Caco-2 (cell line): ENCODE measurements at regions not wholly inside any gene's neighbourhood (a gene's known extent, or its start where the extent isn't known, plus 50 kb on each side); places are given as distances from the start of the nearest gene placed in this dataset.

Experiments used
- BruUV-seq: library from RNA; stranded (reverse); fragments of 400-500 nt; replicated peaks from 2 replicates; lab custom pipeline; 2021; lab: Mats Ljungman, UMichigan
- CTCF ChIA-PET: fragments of 300-600 bp; sonication (Branson Sonifier 250); formaldehyde crosslinking; loops from one replicate; lab custom pipeline; 2022; ENCODE audit warnings: antibody characterized with exemption; lab: Charles Lee
- POLR2A ChIA-PET: fragments of 300-600 bp; sonication (Branson Sonifier 250); formaldehyde crosslinking; loops from one replicate; lab custom pipeline; 2022; ENCODE audit warnings: antibody characterized with exemption; lab: Charles Lee
- DNase-seq, 2 experiments: peaks; one replicate each; pipeline versions ENCODE4 v3.0.0 to v3.0.0-alpha.2; 2020 to 2022
- H3K27me3 ChIP-seq: replicated peaks from 2 replicates; pipeline ENCODE4 v1.6.0; 2011; ENCODE audit warnings: low read length; ENCODE audit not compliant: control insufficient read depth, insufficient read depth
- H3K36me3 ChIP-seq: 2 replicates; pipeline ENCODE4 v1.5.1; 2011; ENCODE audit warnings: low read length; ENCODE audit not compliant: control insufficient read depth, insufficient read depth
- H3K4me1 ChIP-seq: fragments of 250-450 bp; sonication (Bioruptor Pico); 2 replicates; pipeline ENCODE4 v1.5.1; 2020; ENCODE audit warnings: mild to moderate bottlenecking
- H3K4me3 ChIP-seq: 2 replicates; pipeline ENCODE4 v1.5.1; 2011; ENCODE audit warnings: low read depth, mild to moderate bottlenecking, control low read depth, low read length
- H3K9me3 ChIP-seq: fragments of 250-450 bp; sonication (Bioruptor Pico); 2 replicates; pipeline ENCODE4 v1.5.1; 2020; ENCODE audit warnings: mild to moderate bottlenecking, moderate library complexity
- H3K27ac Mint-ChIP-seq: one replicate; pipeline ENCODE4 v1.8.0; 2022; ENCODE audit warnings: mixed read lengths; ENCODE audit not compliant: unreplicated experiment
- H3K27me3 Mint-ChIP-seq: one replicate; pipeline ENCODE4 v1.8.0; 2022; ENCODE audit warnings: mixed read lengths; ENCODE audit not compliant: insufficient read depth, unreplicated experiment
- H3K36me3 Mint-ChIP-seq: one replicate; pipeline ENCODE4 v1.8.0; 2022; ENCODE audit warnings: mild to moderate bottlenecking, mixed read lengths; ENCODE audit not compliant: insufficient read depth, unreplicated experiment
- H3K4me1 Mint-ChIP-seq: one replicate; pipeline ENCODE4 v1.8.0; 2022; ENCODE audit warnings: low read depth, mixed read lengths; ENCODE audit not compliant: unreplicated experiment
- H3K4me3 Mint-ChIP-seq: one replicate; pipeline ENCODE4 v1.8.0; 2022; ENCODE audit warnings: mild to moderate bottlenecking, moderate library complexity, mixed read lengths; ENCODE audit not compliant: unreplicated experiment
- H3K9me3 Mint-ChIP-seq: one replicate; pipeline ENCODE4 v1.8.0; 2022; ENCODE audit warnings: mixed read lengths; ENCODE audit not compliant: unreplicated experiment
- intact Hi-C: fragments of 100-400 bp; cut with micrococcal nuclease; formaldehyde crosslinking; loops from one replicate; pipeline ENCODE4 v1.10.0; 2022; ENCODE audit not compliant: unreplicated experiment
- TF ChIP-seq, protein P1 (sequence below), 2 experiments: fragments of 200-600 bp in 1 of 2; IDR thresholded peaks; 1 replicate in 1 of 2; 2 replicates in 1 of 2; pipeline versions ENCODE4 v1.5.1 to v1.8.0; 2011 to 2022; ENCODE audit warnings: antibody characterized with exemption in 1 of 2, control low read depth in 1 of 2, inconsistent platforms in 1 of 2, low read depth in 1 of 2, low read length in 1 of 2, mild to moderate bottlenecking in 1 of 2, moderate library complexity in 1 of 2; ENCODE audit not compliant: insufficient read depth in 1 of 2, severe bottlenecking in 1 of 2, unreplicated experiment in 1 of 2

- TF ChIP-seq, protein P1, sequence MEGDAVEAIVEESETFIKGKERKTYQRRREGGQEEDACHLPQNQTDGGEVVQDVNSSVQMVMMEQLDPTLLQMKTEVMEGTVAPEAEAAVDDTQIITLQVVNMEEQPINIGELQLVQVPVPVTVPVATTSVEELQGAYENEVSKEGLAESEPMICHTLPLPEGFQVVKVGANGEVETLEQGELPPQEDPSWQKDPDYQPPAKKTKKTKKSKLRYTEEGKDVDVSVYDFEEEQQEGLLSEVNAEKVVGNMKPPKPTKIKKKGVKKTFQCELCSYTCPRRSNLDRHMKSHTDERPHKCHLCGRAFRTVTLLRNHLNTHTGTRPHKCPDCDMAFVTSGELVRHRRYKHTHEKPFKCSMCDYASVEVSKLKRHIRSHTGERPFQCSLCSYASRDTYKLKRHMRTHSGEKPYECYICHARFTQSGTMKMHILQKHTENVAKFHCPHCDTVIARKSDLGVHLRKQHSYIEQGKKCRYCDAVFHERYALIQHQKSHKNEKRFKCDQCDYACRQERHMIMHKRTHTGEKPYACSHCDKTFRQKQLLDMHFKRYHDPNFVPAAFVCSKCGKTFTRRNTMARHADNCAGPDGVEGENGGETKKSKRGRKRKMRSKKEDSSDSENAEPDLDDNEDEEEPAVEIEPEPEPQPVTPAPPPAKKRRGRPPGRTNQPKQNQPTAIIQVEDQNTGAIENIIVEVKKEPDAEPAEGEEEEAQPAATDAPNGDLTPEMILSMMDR (IDR thresholded peaks at IDR 0.05; ENCODE audit: insufficient read depth in 1 of 2, low read depth in 1 of 2, low read length in 1 of 2, severe bottlenecking in 1 of 2, unreplicated experiment in 1 of 2), result no peak
Observed at GRCh38 chr13:63184693-63185092, 1769.0 kb upstream of the PCDH20 start.

DNA sequence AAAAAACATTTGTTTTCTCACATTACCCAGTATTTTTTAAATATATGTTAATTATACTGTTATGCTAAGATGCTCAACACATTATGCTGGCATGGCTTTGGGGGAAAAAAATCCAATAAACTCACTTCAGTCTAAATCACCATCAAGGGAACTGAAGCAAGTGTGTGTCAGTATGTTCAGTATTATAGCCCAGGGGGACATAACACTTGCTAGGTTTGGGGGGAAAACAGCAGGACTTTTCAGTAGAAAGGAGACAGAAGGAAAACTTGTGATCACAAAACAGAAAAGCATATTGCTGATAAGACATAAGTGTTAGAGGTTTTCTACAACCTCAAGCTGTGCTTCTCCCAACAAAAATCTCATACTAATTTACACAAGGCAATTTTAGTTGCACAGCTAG is 1759.9 kb upstream of the PCDH20 start:
- H3K27me3 Mint-ChIP-seq, result no peaks in the 10 kb centered on the region
- DNase-seq, result no peak
- H3K9me3 Mint-ChIP-seq, result peaks cover 18% of the 10 kb centered on the region
- no peaks in the 10 kb centered on the region for H3K36me3 ChIP-seq
- intact Hi-C loops, result no loop called here
- BruUV-seq, result no TSS peak
- H3K27ac Mint-ChIP-seq, result no peak overlapping the region
- no peaks in the 10 kb centered on the region for H3K4me1 ChIP-seq
- no peaks in the 10 kb centered on the region for H3K27me3 ChIP-seq
- H3K4me3 ChIP-seq, result no peak overlapping the region
- ChIA-PET CTCF (no interaction called here), POLR2A (no interaction called here)
- TF ChIP-seq, protein P1 (IDR thresholded peaks at IDR 0.05; ENCODE audit: insufficient read depth in 1 of 2, low read depth in 1 of 2, low read length in 1 of 2, severe bottlenecking in 1 of 2, unreplicated experiment in 1 of 2), result no peak
- H3K4me1 Mint-ChIP-seq, result no peaks in the 10 kb centered on the region
- no peaks in the 10 kb centered on the region for H3K9me3 ChIP-seq
- H3K36me3 Mint-ChIP-seq, result no peaks in the 10 kb centered on the region
- no peak overlapping the region for H3K4me3 Mint-ChIP-seq

More at GRCh38 chr13:63184693-63185092, 1769.0 kb upstream of the PCDH20 start:
- Mint-ChIP-seq H3K9me3 (peaks cover 19% of the 10 kb centered on the region), H3K27me3 (no peaks in the 10 kb centered on the region), H3K4me3 (no peak overlapping the region), H3K27ac (no peak overlapping the region), H3K4me1 (no peaks in the 10 kb centered on the region), H3K36me3 (no peaks in the 10 kb centered on the region)
- no TSS peak for BruUV-seq
- no peaks in the 10 kb centered on the region for H3K27me3 ChIP-seq
- peak; percentile 49 to 67 for DNase-seq
- CTCF ChIA-PET, result no interaction called here
- POLR2A ChIA-PET, result interaction anchor here (0.6 kb wide), 1 partner anchor 1280 kb away, joined by 3 read pairs; no protein-coding TSS in a partner anchor
- H3K4me1 ChIP-seq, result peaks cover 14% of the 10 kb centered on the region
- no peaks in the 10 kb centered on the region for H3K9me3 ChIP-seq
- no peaks in the 10 kb centered on the region for H3K36me3 ChIP-seq
- intact Hi-C loops, result no loop called here
- no peak overlapping the region for H3K4me3 ChIP-seq

GRCh38 chr13:63167699-63168337 is 1752.2 kb upstream of the PCDH20 start:
- TF ChIP-seq, protein P1 (IDR thresholded peaks at IDR 0.05; ENCODE audit: insufficient read depth in 1 of 2, low read depth in 1 of 2, low read length in 1 of 2, severe bottlenecking in 1 of 2, unreplicated experiment in 1 of 2), result no peak
- DNase-seq, result no peak
- Histone ChIP-seq H3K27me3 (no peaks in the 10 kb centered on the region), H3K36me3 (no peaks in the 10 kb centered on the region), H3K9me3 (no peaks in the 10 kb centered on the region), H3K4me3 (no peak overlapping the region), H3K4me1 (no peaks in the 10 kb centered on the region)
- Mint-ChIP-seq H3K27ac (no peak overlapping the region), H3K9me3 (no peaks in the 10 kb centered on the region), H3K36me3 (no peaks in the 10 kb centered on the region), H3K27me3 (peaks cover under 1% of the 10 kb centered on the region), H3K4me3 (no peak overlapping the region), H3K4me1 (no peaks in the 10 kb centered on the region)
- ChIA-PET POLR2A (no interaction called here), CTCF (no interaction called here)
- no TSS peak for BruUV-seq
- intact Hi-C loops, result no loop called here
